SU-DHL-6 (cell line): ENCODE measurements at regions not wholly inside any gene's neighbourhood (a gene's known extent, or its start where the extent isn't known, plus 50 kb on each side); places are given as distances from the start of the nearest gene placed in this dataset.

Experiments
- EZH2phosphoT487 ChIP-seq: fragments of 200-600 bp; sonication (generic), shearing (Covaris generic); conservative IDR thresholded peaks from 2 replicates; pipeline ENCODE4 v1.6.1; 2018; ENCODE audit warnings: mild to moderate bottlenecking, antibody characterized with exemption, low read length, moderate library complexity, mixed read lengths
- TF ChIP-seq, protein P1 (sequence below): fragments of 200-600 bp; sonication (generic); IDR thresholded peaks from one replicate; pipeline ENCODE4 v1.5.1; 2017; ENCODE audit warnings: antibody characterized with exemption, mild to moderate bottlenecking, low read length, moderate library complexity; ENCODE audit not compliant: insufficient read depth, poor library complexity, severe bottlenecking

DNA sequence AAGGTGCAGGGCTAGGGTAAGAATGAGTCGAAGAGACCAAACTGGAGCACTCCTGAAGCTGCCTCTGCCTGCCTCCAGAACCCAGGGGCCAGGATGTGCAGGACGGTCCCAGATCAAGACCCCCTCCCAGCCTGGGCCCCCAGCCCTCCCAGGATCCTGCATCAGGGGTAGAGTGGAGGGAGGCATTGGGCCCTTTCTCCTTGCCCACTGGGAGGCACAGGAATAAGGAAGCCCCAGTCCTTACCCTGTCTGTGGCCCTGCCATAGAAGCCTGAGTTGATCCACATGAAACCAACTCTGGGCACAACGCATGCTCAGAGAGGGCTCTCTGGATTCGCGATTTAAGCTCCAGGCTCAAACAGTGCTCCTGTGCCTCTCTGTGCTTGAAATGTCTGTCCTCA, 661.8 kb upstream of the B3GAT1 start:
- TF ChIP-seq, protein P1, sequence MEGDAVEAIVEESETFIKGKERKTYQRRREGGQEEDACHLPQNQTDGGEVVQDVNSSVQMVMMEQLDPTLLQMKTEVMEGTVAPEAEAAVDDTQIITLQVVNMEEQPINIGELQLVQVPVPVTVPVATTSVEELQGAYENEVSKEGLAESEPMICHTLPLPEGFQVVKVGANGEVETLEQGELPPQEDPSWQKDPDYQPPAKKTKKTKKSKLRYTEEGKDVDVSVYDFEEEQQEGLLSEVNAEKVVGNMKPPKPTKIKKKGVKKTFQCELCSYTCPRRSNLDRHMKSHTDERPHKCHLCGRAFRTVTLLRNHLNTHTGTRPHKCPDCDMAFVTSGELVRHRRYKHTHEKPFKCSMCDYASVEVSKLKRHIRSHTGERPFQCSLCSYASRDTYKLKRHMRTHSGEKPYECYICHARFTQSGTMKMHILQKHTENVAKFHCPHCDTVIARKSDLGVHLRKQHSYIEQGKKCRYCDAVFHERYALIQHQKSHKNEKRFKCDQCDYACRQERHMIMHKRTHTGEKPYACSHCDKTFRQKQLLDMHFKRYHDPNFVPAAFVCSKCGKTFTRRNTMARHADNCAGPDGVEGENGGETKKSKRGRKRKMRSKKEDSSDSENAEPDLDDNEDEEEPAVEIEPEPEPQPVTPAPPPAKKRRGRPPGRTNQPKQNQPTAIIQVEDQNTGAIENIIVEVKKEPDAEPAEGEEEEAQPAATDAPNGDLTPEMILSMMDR: no peak
- no peak for TF ChIP-seq EZH2phosphoT487
